ENCODE measurements at regions not wholly inside any gene's neighbourhood (a gene's known extent, or its start where the extent isn't known, plus 50 kb on each side); places are given as distances from the start of the nearest gene placed in this dataset.

DNA sequence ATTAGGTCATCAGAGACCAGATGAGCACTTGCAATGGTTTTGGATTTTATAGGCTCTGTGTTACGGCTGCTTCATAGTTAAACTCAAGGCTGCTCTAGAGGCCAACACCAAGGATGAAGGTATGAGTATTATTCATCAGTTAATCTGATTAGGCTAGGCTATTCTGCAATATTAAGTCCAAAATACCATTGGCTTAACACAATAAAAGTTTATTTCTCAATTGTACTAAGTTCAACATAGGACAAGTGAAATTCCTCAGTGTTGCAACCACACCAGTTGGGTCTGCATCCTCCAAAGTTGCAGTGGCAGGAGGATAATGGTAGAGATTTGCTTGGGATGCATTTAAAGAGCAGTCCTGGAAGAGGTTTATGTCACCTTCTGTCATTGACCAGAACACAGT is 538.3 kb upstream of the CDH2 start:
- TF ChIP-seq, protein P1, sequence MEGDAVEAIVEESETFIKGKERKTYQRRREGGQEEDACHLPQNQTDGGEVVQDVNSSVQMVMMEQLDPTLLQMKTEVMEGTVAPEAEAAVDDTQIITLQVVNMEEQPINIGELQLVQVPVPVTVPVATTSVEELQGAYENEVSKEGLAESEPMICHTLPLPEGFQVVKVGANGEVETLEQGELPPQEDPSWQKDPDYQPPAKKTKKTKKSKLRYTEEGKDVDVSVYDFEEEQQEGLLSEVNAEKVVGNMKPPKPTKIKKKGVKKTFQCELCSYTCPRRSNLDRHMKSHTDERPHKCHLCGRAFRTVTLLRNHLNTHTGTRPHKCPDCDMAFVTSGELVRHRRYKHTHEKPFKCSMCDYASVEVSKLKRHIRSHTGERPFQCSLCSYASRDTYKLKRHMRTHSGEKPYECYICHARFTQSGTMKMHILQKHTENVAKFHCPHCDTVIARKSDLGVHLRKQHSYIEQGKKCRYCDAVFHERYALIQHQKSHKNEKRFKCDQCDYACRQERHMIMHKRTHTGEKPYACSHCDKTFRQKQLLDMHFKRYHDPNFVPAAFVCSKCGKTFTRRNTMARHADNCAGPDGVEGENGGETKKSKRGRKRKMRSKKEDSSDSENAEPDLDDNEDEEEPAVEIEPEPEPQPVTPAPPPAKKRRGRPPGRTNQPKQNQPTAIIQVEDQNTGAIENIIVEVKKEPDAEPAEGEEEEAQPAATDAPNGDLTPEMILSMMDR (IDR thresholded peaks at IDR 0.05; ENCODE audit: low read depth, low read length, poor library complexity, severe bottlenecking), result no peak
- TF ChIP-seq EZH2phosphoT487 (IDR thresholded peaks at IDR 0.05; ENCODE audit: borderline replicate concordance, low read length), result no peak

Data from DOHH2 (cell line).